Fibroblast of lung (primary cell): ENCODE measurements at regions not wholly inside any gene's neighbourhood (a gene's known extent, or its start where the extent isn't known, plus 50 kb on each side); places are given as distances from the start of the nearest gene placed in this dataset.

Experiments
- CTCF ChIP-seq, 2 donors: IDR thresholded peaks in 1 of 2; conservative IDR thresholded peaks in 1 of 2; 1 replicate in 1 of 2; 2 replicates in 1 of 2; pipeline ENCODE4 v1.5.1; 2011 to 2012; ENCODE audit warnings: low read length in 2 of 2, control low read depth in 1 of 2, inconsistent platforms in 1 of 2, low read depth in 1 of 2, mild to moderate bottlenecking in 1 of 2
- EZH2 ChIP-seq: IDR thresholded peaks from 2 replicates; pipeline ENCODE4 v1.5.1; 2012; ENCODE audit warnings: low read length, control low read depth, mild to moderate bottlenecking; ENCODE audit errors: missing control alignments

GRCh38 chr12:29907461-29907860 is 123.7 kb upstream of the TMTC1 start:
- TF ChIP-seq CTCF (conservative IDR thresholded peaks at IDR 0.05 in 1 of 2, IDR thresholded peaks at IDR 0.05 in 1 of 2; ENCODE audit: low read depth in 1 of 2, low read length in 2 of 2) (no peak), EZH2 (no peak)
